GM18519 (cell line): ENCODE measurements at regions not wholly inside any gene's neighbourhood (a gene's known extent, or its start where the extent isn't known, plus 50 kb on each side); places are given as distances from the start of the nearest gene placed in this dataset.
"Not testable (repeated sequence)": the region's sequence is repeated elsewhere in the genome, so short reads cannot be mapped to it uniquely, and the experiment has no call there.

Experiments used
- ATAC-seq: cut with Tn5 transposase; IDR thresholded peaks from one replicate; pipeline ENCODE4 v1.9.1; 2021; ENCODE audit warnings: mild to moderate bottlenecking, moderate library complexity; ENCODE audit not compliant: unreplicated experiment, low FRiP score

- not testable (repeated sequence) for ATAC-seq
Measured at GRCh38 chr14:105652317-105652716, 125.9 kb downstream of the TMEM121 start.

- not testable (repeated sequence) for ATAC-seq
Measured at GRCh38 chr14:105653921-105654320, 127.5 kb downstream of the TMEM121 start.

- ATAC-seq: not testable (repeated sequence)
Measured at GRCh38 chr14:105659255-105659654, 132.9 kb downstream of the TMEM121 start.

- ATAC-seq: no peak
Measured at GRCh38 chr14:105659935-105660527, 133.6 kb downstream of the TMEM121 start.

- ATAC-seq: no peak
Measured at GRCh38 chr14:105660816-105661531, 134.6 kb downstream of the TMEM121 start.

GRCh38 chr14:105662043-105662442 lies 135.7 kb downstream of the TMEM121 start:
- ATAC-seq: not testable (repeated sequence)

GRCh38 chr14:105662592-105662991 lies 136.2 kb downstream of the TMEM121 start:
- ATAC-seq: not testable (repeated sequence)

- ATAC-seq: not testable (repeated sequence)
Measured at GRCh38 chr14:105663323-105663722, 136.9 kb downstream of the TMEM121 start.

- not testable (repeated sequence) for ATAC-seq
Measured at GRCh38 chr14:105663818-105664596, 137.6 kb downstream of the TMEM121 start.

- no peak for ATAC-seq
Measured at GRCh38 chr14:105664691-105665090, 138.3 kb downstream of the TMEM121 start.

- no peak for ATAC-seq
Measured at GRCh38 chr14:105665247-105665950, 139.0 kb downstream of the TMEM121 start.

GRCh38 chr14:105665951-105666277 lies 139.5 kb downstream of the TMEM121 start:
- ATAC-seq: no peak

- no peak for ATAC-seq
Measured at GRCh38 chr14:105666420-105666819, 140.0 kb downstream of the TMEM121 start.

- not testable (repeated sequence) for ATAC-seq
Measured at GRCh38 chr14:105666991-105667662, 140.7 kb downstream of the TMEM121 start.

- ATAC-seq: not testable (repeated sequence)
Measured at GRCh38 chr14:105667663-105668020, 141.3 kb downstream of the TMEM121 start.

- not testable (repeated sequence) for ATAC-seq
Measured at GRCh38 chr14:105668021-105668420, 141.6 kb downstream of the TMEM121 start.

- ATAC-seq: not testable (repeated sequence)
Measured at GRCh38 chr14:105668471-105669230, 142.3 kb downstream of the TMEM121 start.

GRCh38 chr14:105669231-105669610 lies 142.8 kb downstream of the TMEM121 start:
- not testable (repeated sequence) for ATAC-seq

- not testable (repeated sequence) for ATAC-seq
Measured at GRCh38 chr14:105669646-105670045, 143.3 kb downstream of the TMEM121 start.
